GM13977 (cell line): ENCODE measurements at regions not wholly inside any gene's neighbourhood (a gene's known extent, or its start where the extent isn't known, plus 50 kb on each side); places are given as distances from the start of the nearest gene placed in this dataset.

ENCODE experiments used
- DNase-seq: peaks from one replicate; pipeline ENCODE4 v3.0.0; 2012; ENCODE audit warnings: low spot score
- in situ Hi-C: fragments of 300-500 bp; cut with MboI; formaldehyde crosslinking; loops from one replicate; pipeline ENCODE4 v1.12.0; 2022; ENCODE audit warnings: low sequenced_read_pairs, low pct_unique_long_range_greater_than_20kb, mixed read lengths, inconsistent platforms; ENCODE audit not compliant: unreplicated experiment
- TF ChIP-seq, protein P1 (sequence below): IDR thresholded peaks from 2 replicates; pipeline ENCODE4 v1.5.1; 2012; ENCODE audit warnings: mild to moderate bottlenecking, control low read depth; ENCODE audit not compliant: insufficient read depth; ENCODE audit errors: extremely low read depth, missing control alignments

DNA sequence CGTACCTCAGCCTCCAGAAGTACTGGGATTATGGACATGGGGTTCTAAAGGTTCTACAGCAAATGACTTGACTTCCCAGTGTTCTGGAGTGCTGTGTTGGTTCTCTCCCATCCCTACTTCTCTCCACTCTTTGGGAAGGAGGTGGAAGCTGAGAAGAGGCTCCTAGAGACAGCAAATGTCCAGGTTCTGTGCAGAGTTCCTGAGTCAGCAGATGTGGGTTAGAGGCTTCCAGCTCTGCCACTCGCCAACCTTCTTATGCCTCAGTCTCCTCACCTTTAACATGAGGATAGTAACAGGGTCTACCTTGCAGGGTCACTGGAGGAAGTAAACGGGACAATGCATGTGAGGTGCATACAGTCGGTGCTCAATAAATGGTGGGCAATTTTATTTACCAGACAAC is 80.5 kb upstream of the VSTM2B start:
- TF ChIP-seq, protein P1, sequence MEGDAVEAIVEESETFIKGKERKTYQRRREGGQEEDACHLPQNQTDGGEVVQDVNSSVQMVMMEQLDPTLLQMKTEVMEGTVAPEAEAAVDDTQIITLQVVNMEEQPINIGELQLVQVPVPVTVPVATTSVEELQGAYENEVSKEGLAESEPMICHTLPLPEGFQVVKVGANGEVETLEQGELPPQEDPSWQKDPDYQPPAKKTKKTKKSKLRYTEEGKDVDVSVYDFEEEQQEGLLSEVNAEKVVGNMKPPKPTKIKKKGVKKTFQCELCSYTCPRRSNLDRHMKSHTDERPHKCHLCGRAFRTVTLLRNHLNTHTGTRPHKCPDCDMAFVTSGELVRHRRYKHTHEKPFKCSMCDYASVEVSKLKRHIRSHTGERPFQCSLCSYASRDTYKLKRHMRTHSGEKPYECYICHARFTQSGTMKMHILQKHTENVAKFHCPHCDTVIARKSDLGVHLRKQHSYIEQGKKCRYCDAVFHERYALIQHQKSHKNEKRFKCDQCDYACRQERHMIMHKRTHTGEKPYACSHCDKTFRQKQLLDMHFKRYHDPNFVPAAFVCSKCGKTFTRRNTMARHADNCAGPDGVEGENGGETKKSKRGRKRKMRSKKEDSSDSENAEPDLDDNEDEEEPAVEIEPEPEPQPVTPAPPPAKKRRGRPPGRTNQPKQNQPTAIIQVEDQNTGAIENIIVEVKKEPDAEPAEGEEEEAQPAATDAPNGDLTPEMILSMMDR, result no peak
- in situ Hi-C loops, result no loop called here
- DNase-seq, result no peak

DNA sequence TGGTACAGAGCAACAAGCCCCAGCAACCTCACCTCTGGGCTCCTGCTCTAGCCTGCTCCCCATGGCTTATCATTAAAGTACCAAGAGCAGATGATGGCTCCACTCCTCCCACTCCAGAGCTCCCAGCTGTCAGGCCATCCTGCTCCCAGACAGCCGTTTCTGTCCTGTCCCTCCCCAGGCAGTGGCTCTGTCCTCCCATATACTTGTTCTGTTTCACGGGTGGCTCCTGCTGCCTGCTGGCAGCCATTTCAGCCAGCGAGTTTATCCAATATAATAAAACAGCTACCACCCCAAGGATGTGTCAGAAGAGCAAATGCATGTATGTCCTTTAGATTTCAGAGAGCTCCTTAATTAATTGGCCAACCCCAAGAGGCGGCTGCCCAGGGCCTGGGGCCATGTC is 79.4 kb upstream of the VSTM2B start:
- TF ChIP-seq, protein P1, result no peak
- in situ Hi-C loops, result no loop called here
- DNase-seq, result no peak

DNA sequence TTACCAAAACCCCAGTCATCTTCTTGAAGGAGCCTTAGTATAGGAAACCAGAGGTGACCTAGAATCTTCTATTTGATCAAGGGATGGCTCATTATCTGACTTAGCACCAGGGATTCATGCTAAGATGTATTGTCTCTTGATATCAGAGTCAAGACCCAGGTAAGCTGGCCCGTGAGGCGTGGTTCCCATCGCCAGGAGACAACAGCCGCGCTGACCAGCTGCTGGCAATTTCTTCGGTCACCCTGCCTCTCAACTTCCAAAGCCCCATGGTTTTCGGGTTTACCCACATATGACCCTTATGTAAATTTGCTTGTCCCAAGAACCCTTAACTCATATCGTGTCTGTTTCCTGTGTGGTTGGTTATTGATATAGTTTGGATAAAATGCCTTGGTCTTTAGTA is 77.7 kb upstream of the VSTM2B start:
- TF ChIP-seq, protein P1, result no peak
- in situ Hi-C loops, result no loop called here
- DNase-seq, result no peak

DNA sequence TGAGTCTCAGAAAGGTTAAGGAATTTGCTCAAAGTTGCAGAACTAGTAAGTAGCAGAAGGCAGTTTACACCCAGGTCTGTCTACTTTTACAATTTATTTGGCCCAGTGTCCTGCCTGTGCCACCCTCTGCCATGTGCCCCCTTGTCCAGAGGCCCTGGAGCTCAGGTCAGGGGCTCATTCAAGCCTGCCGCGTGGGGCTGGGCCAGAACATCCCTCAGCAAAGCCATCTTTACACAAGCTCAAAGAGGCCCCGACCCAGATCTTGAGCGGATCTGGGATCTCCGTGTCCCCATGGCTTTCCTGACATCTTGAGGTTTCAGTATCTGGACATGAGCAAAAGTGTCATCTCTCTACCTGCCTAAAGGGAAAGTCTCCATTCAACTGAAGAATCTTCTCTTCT is 76.4 kb upstream of the VSTM2B start:
- DNase-seq, result no peak
- TF ChIP-seq, protein P1, result no peak
- in situ Hi-C loops, result no loop called here

DNA sequence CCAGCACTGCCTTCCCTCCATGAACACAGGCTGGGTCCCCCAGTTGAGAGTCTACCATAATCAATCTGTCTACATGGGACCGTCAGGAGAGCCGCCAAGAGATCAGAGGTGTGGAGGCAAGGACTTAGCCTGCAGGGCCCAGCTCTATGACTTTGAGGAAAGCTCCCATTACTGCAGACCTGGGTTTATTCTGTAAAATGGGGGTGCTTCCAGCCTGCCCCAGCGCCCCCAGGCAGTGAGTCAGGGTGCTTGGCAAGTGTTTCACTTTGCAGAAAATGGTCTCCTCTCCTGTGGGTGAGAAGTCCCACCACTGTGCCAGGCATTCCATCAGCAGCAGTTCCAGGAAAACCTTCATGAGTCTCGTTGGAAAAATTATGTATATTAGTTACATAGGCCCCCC is 75.5 kb upstream of the VSTM2B start:
- DNase-seq, result no peak
- TF ChIP-seq, protein P1, result no peak
- in situ Hi-C loops, result no loop called here

DNA sequence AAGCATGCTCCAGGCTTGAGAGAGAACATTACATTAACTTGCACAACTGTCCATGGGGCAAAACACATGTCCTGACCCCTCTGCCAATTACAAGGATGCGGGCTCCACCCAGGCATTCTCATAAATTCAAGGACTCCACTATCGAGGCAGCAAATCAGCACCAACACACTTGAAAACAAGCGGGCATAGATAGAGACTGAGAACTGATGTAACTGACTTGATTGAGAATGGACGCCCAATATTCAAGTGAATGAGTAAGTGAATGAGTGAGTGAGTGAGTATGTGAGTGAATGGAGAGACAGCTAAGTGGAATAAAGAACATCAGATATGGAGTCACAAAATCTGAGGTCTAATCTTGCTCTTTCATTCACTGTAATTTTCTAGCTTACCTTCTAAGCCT is 75.0 kb upstream of the VSTM2B start:
- DNase-seq, result no peak
- in situ Hi-C loops, result no loop called here
- TF ChIP-seq, protein P1, result no peak

DNA sequence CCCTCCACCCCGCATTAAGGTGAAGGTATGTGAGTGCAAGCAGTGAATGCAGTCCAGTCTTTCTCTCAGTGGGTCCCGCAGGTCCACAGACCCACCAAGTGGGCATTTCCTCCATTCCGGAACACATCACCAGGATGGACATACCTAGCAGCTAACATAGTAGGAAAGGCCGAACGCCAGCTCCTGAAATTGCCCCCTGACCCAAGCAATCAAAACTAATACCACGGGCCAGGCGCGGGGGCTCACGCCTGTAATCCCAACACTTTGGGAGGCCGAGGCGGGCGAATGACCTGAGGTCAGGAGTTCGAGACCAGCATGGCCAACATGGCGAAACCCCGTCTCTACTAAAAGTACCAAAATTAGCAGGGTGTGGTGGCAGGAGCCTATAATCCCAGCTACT is 71.7 kb upstream of the VSTM2B start:
- TF ChIP-seq, protein P1, result no peak
- in situ Hi-C loops, result no loop called here

More for the DNA sequence above, 71.7 kb upstream of the VSTM2B start:
- DNase-seq, result no peak
